H1 (cell line): ENCODE measurements at regions not wholly inside any gene's neighbourhood (a gene's known extent, or its start where the extent isn't known, plus 50 kb on each side); places are given as distances from the start of the nearest gene placed in this dataset.

Experiments
- CTCF ChIA-PET: fragments of 300-600 bp; sonication (Branson Sonifier 250); formaldehyde crosslinking; loops from one replicate; lab custom pipeline; 2021; ENCODE audit not compliant: partially characterized antibody; lab: Charles Lee
- POLR2A ChIA-PET: fragments of 300-600 bp; sonication (Branson Sonifier 250); formaldehyde crosslinking; loops from one replicate; lab custom pipeline; 2021; ENCODE audit warnings: inconsistent platforms; ENCODE audit not compliant: partially characterized antibody; lab: Charles Lee
- DNase-seq, 2 experiments: peaks; one replicate each; pipeline versions ENCODE4 v3.0.0 to v3.0.0-alpha.2; 2010 to 2022; ENCODE audit warnings: low spot score in 2 of 2, low read depth in 1 of 2, mixed read lengths in 1 of 2
- FAIRE-seq: peaks from 2 replicates; lab custom pipeline; 2011; peaks lifted over from hg19 to GRCh38; lab: Jason Lieb, UNC
- H2AFZ ChIP-seq: 2 replicates; pipeline ENCODE4 v1.8.1; 2012; ENCODE audit warnings: low read length, inconsistent platforms
- H2AK5ac ChIP-seq: 2 replicates; pipeline ENCODE4 v1.6.1; 2013; ENCODE audit warnings: low read depth, low read length
- H2BK120ac ChIP-seq: replicated peaks from 2 replicates; pipeline ENCODE3; 2013; ENCODE audit warnings: low read depth, low read length, inconsistent platforms
- H2BK12ac ChIP-seq: 2 replicates; pipeline ENCODE4 v1.6.1; 2013; ENCODE audit warnings: low read depth, low read length
- H2BK15ac ChIP-seq: 2 replicates; pipeline ENCODE4 v1.6.1; 2013; ENCODE audit warnings: low read length
- H2BK20ac ChIP-seq: 2 replicates; pipeline ENCODE4 v1.6.1; 2013; ENCODE audit warnings: low read length
- H2BK5ac ChIP-seq: 2 replicates; pipeline ENCODE4 v1.6.1; 2013; ENCODE audit warnings: low read depth, low read length
- H3K14ac ChIP-seq: 2 replicates; pipeline ENCODE4 v1.6.1; 2013; ENCODE audit warnings: inconsistent platforms; ENCODE audit not compliant: insufficient read length
- H3K18ac ChIP-seq: 2 replicates; pipeline ENCODE4 v1.6.1; 2013; ENCODE audit warnings: low read length; ENCODE audit errors: extremely low read depth
- H3K23ac ChIP-seq: 2 replicates; pipeline ENCODE4 v1.6.1; 2013; ENCODE audit warnings: inconsistent platforms; ENCODE audit not compliant: insufficient read length
- H3K23me2 ChIP-seq: 2 replicates; pipeline ENCODE4 v1.6.1; 2013; ENCODE audit warnings: low read depth, low read length
- H3K27ac ChIP-seq: 2 replicates; pipeline ENCODE4 v1.6.1; 2011; ENCODE audit warnings: low read depth, low read length, inconsistent platforms
- H3K27me3 ChIP-seq, 4 experiments: replicated peaks in 1 of 4; 1 replicate in 1 of 4; 2 replicates in 3 of 4; pipeline versions ENCODE4 v1.6.1 to v1.8.1; 2011 to 2013; ENCODE audit warnings: low read length in 3 of 4, mild to moderate bottlenecking in 3 of 4, inconsistent platforms in 2 of 4, mixed read lengths in 2 of 4, moderate library complexity in 1 of 4; ENCODE audit not compliant: control insufficient read depth in 3 of 4, insufficient read depth in 3 of 4; ENCODE audit errors: extremely low read depth in 1 of 4
- H3K36me3 ChIP-seq, 4 experiments: 2 replicates each; pipeline versions ENCODE4 v1.6.1 to v1.8.1; 2011 to 2013; ENCODE audit warnings: mild to moderate bottlenecking in 4 of 4, low read length in 3 of 4, moderate library complexity in 2 of 4, control low read depth in 1 of 4, inconsistent platforms in 1 of 4; ENCODE audit not compliant: insufficient read depth in 4 of 4, control insufficient read depth in 2 of 4
- H3K4ac ChIP-seq: replicated peaks from 2 replicates; pipeline ENCODE3; 2013; ENCODE audit warnings: low read length, low read depth, mixed read lengths, inconsistent platforms; ENCODE audit not compliant: insufficient read length
- H3K4me1 ChIP-seq, 4 experiments: replicated peaks in 1 of 4; 1 replicate in 1 of 4; 2 replicates in 3 of 4; pipeline versions ENCODE4 v1.6.1 to v1.8.1; 2011 to 2013; ENCODE audit warnings: low read length in 3 of 4, inconsistent platforms in 2 of 4, mixed read lengths in 1 of 4; ENCODE audit not compliant: insufficient read depth in 4 of 4, control insufficient read depth in 3 of 4
- H3K4me2 ChIP-seq, 2 experiments: 2 replicates each; pipeline versions ENCODE4 v1.6.1 to v1.8.1; 2011 to 2013; ENCODE audit warnings: low read depth in 2 of 2, low read length in 2 of 2, control low read depth in 1 of 2, inconsistent platforms in 1 of 2, mild to moderate bottlenecking in 1 of 2; ENCODE audit not compliant: insufficient read depth in 1 of 2
- H3K4me3 ChIP-seq, 4 experiments: fragments of 200-600, 300-600 bp in 1 of 4; sonication (generic), shearing (Covaris generic), sonication (Bioruptor Twin) in 1 of 4; 2 replicates each; pipeline versions ENCODE4 v1.5.1 to v1.8.1; 2011 to 2016; ENCODE audit warnings: low read length in 4 of 4, low read depth in 3 of 4, control low read depth in 2 of 4, inconsistent platforms in 2 of 4, mild to moderate bottlenecking in 2 of 4, mixed read lengths in 1 of 4, moderate library complexity in 1 of 4; ENCODE audit not compliant: insufficient read depth in 2 of 4; ENCODE audit errors: extremely low read depth in 1 of 4
- H3K56ac ChIP-seq: replicated peaks from 2 replicates; pipeline ENCODE3; 2013; ENCODE audit warnings: low read depth, mild to moderate bottlenecking, mixed read lengths, low read length, inconsistent platforms; ENCODE audit not compliant: insufficient read length
- H3K79me1 ChIP-seq: 2 replicates; pipeline ENCODE4 v1.6.1; 2013; ENCODE audit warnings: low read depth, low read length, control low read depth
- H3K79me2 ChIP-seq, 2 experiments: 2 replicates each; pipeline versions ENCODE4 v1.6.1 to v1.8.1; 2012 to 2013; ENCODE audit warnings: low read length in 2 of 2, mild to moderate bottlenecking in 2 of 2, inconsistent platforms in 1 of 2; ENCODE audit not compliant: insufficient read depth in 2 of 2, control insufficient read depth in 1 of 2
- H3K9ac ChIP-seq, 4 experiments: replicated peaks in 1 of 4; 1 replicate in 1 of 4; 2 replicates in 3 of 4; pipeline versions ENCODE4 v1.6.1 to v1.8.1; 2011 to 2013; ENCODE audit warnings: low read depth in 3 of 4, low read length in 3 of 4, control low read depth in 2 of 4, mild to moderate bottlenecking in 2 of 4, moderate library complexity in 2 of 4, inconsistent platforms in 1 of 4; ENCODE audit errors: extremely low read depth in 1 of 4
- H3K9me3 ChIP-seq, 2 experiments: 2 replicates each; pipeline versions ENCODE4 v1.6.1 to v1.8.1; 2012 to 2013; ENCODE audit warnings: mild to moderate bottlenecking in 2 of 2, moderate library complexity in 2 of 2, control low read depth in 1 of 2, inconsistent platforms in 1 of 2, low read depth in 1 of 2, low read length in 1 of 2, mixed read lengths in 1 of 2; ENCODE audit not compliant: insufficient read depth in 2 of 2
- H4K20me1 ChIP-seq, 2 experiments: replicated peaks in 1 of 2; 2 replicates each; pipeline versions ENCODE3 to v1.8.1; 2011 to 2013; ENCODE audit warnings: inconsistent platforms in 2 of 2, low read length in 2 of 2, mild to moderate bottlenecking in 1 of 2; ENCODE audit not compliant: insufficient read depth in 2 of 2, control insufficient read depth in 1 of 2
- H4K5ac ChIP-seq: 2 replicates; pipeline ENCODE4 v1.6.1; 2013; ENCODE audit warnings: low read length, low read depth, mixed read lengths, inconsistent platforms; ENCODE audit not compliant: insufficient read length
- H4K8ac ChIP-seq: 2 replicates; pipeline ENCODE4 v1.8.0; 2013; ENCODE audit warnings: mild to moderate bottlenecking, moderate library complexity, low read length, inconsistent platforms; ENCODE audit not compliant: insufficient read depth; ENCODE audit errors: extremely low read depth
- H4K91ac ChIP-seq: replicated peaks from 2 replicates; pipeline ENCODE3; 2013; ENCODE audit warnings: low read length, mixed read lengths, inconsistent platforms; ENCODE audit not compliant: insufficient read length
- CEBPB ChIP-seq: IDR thresholded peaks from 2 replicates; pipeline ENCODE4 v1.6.1; 2012; ENCODE audit warnings: low read depth, low read length
- SRF ChIP-seq: IDR thresholded peaks from 2 replicates; pipeline ENCODE4 v1.6.1; 2011; ENCODE audit warnings: mild to moderate bottlenecking, low read depth, low read length, moderate library complexity
- WGBS, 2 experiments: shearing (Covaris generic) in 1 of 2; methylation state at CpG; one replicate each; pipeline versions ENCODE4 v1.1.6 to v1.1.7; 2013 to 2015; ENCODE audit warnings: low lambda C conversion rate in 2 of 2, mixed read lengths in 2 of 2, inconsistent platforms in 1 of 2, low coverage in 1 of 2, missing lambda C conversion rate in 1 of 2; ENCODE audit not compliant: insufficient replicate concordance in 2 of 2, insufficient coverage in 1 of 2, insufficient read length in 1 of 2; ENCODE audit errors: extremely low coverage in 1 of 2, missing lambda C conversion rate in 1 of 2; 5-methylcytosine and 5-hydroxymethylcytosine counted together

DNA sequence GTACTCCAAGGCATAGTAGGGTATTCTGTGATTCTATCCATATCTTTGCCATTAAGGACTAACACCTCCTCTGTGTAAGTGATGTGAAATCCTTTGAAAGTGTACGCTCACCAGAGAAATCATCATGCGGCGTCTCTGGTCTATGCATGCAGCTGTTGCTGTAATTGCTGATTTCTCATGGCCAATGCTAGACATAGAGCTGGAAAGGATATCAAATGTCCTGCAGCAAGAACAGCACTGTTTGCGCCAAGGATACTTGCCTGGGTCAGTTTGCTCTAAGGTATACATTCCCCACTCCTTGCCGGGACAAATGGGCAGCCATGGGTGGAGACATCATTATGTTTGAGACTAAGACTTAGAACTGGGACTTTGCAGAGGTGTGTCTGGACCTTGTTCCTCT, 896.4 kb downstream of the BCL11B start:
- DNase-seq (no peak), FAIRE-seq (no peak)
- Histone ChIP-seq H4K8ac (no peak overlapping the region), H2BK120ac (no peak overlapping the region), H3K23ac (no peak overlapping the region), H3K56ac (no peak overlapping the region), H3K9ac (no peak overlapping the region), H3K27me3 (no peaks in the 10 kb centered on the region), H2AFZ (no peak overlapping the region), H3K4me2 (no peak overlapping the region), H3K79me1 (no peaks in the 10 kb centered on the region), H3K4me3 (no peak overlapping the region), H3K23me2 (no peaks in the 10 kb centered on the region), H3K4me1 (no peaks in the 10 kb centered on the region), H2BK5ac (no peak overlapping the region), H4K20me1 (no peaks in the 10 kb centered on the region), H3K18ac (no peak overlapping the region), H2BK12ac (no peak overlapping the region), H4K5ac (no peak overlapping the region), H3K27ac (no peak overlapping the region), H3K14ac (no peak overlapping the region), H3K4ac (no peak overlapping the region), H2BK15ac (no peak overlapping the region), H2BK20ac (no peak overlapping the region), H3K79me2 (no peaks in the 10 kb centered on the region), H3K9me3 (no peaks in the 10 kb centered on the region), H3K36me3 (no peaks in the 10 kb centered on the region), H4K91ac (no peak overlapping the region), H2AK5ac (no peak overlapping the region)
- 91% methylated on average over 5 of the region's 5 CpGs; no CpG with 5 or more reads in 1 of the 2 experiments for WGBS, 2 experiments
- ChIA-PET POLR2A (no interaction called here), CTCF (no interaction called here)
- no peak for TF ChIP-seq CEBPB
- no peak for TF ChIP-seq SRF
